ENCODE measurements at regions not wholly inside any gene's neighbourhood (a gene's known extent, or its start where the extent isn't known, plus 50 kb on each side); places are given as distances from the start of the nearest gene placed in this dataset.

- H3K27me3 Mint-ChIP-seq = peaks cover 13% of the 10 kb centered on the region
- intact Hi-C loops (cut with DNase I, micrococcal nuclease) = loop anchor here in 1 of 2 experiments (10.0 kb wide), 1 partner anchor 55 kb away; no protein-coding TSS in a partner anchor
- DNase-seq (no peak), ATAC-seq (ENCODE audit: poor library complexity) (no peak)
- no peaks in the 10 kb centered on the region for H3K4me1 Mint-ChIP-seq (ENCODE audit: low read depth)
- H3K36me3 Mint-ChIP-seq (ENCODE audit: low read depth) = no peaks in the 10 kb centered on the region
- H3K27ac Mint-ChIP-seq = no peak overlapping the region
- Histone ChIP-seq H3K27me3 (ENCODE audit: control insufficient read depth in 1 of 2, insufficient read depth in 2 of 2, low read length in 2 of 2) (no peaks in the 10 kb centered on the region), H3K27ac (ENCODE audit: low read depth in 1 of 2, low read length in 2 of 2) (no peak overlapping the region), H3K36me3 (ENCODE audit: insufficient read depth, low read length) (no peaks in the 10 kb centered on the region), H3K9me3 (ENCODE audit: control insufficient read depth in 1 of 2, insufficient read depth in 1 of 2, low read length in 2 of 2) (no peaks in the 10 kb centered on the region), H3K4me3 (ENCODE audit: low read length) (no peak overlapping the region), H3K4me1 (ENCODE audit: insufficient read depth, low read length) (no peaks in the 10 kb centered on the region)
- ChIA-PET CTCF (no interaction called here), POLR2A (no interaction called here)
- no peak overlapping the region for H3K4me3 Mint-ChIP-seq
- H3K9me3 Mint-ChIP-seq = no peaks in the 10 kb centered on the region
- TF ChIP-seq CTCF (IDR thresholded peaks at IDR 0.05) = no peak
Observed at GRCh38 chr21:38039841-38040240, 123.6 kb upstream of the KCNJ6 start.

GRCh38 chr21:38041493-38041892, 125.2 kb upstream of the KCNJ6 start:
- POLR2A ChIA-PET = no interaction called here
- CTCF ChIA-PET = no interaction called here
- Histone ChIP-seq H3K4me3 (ENCODE audit: low read length) (no peak overlapping the region), H3K27me3 (ENCODE audit: control insufficient read depth in 1 of 2, insufficient read depth in 2 of 2, low read length in 2 of 2) (no peaks in the 10 kb centered on the region), H3K36me3 (ENCODE audit: insufficient read depth, low read length) (no peaks in the 10 kb centered on the region), H3K9me3 (ENCODE audit: control insufficient read depth in 1 of 2, insufficient read depth in 1 of 2, low read length in 2 of 2) (no peaks in the 10 kb centered on the region), H3K4me1 (ENCODE audit: insufficient read depth, low read length) (no peaks in the 10 kb centered on the region), H3K27ac (ENCODE audit: low read depth in 1 of 2, low read length in 2 of 2) (no peak overlapping the region)
- Mint-ChIP-seq H3K4me1 (ENCODE audit: low read depth) (no peaks in the 10 kb centered on the region), H3K9me3 (no peaks in the 10 kb centered on the region), H3K36me3 (ENCODE audit: low read depth) (no peaks in the 10 kb centered on the region), H3K27ac (no peak overlapping the region), H3K27me3 (peaks cover 18% of the 10 kb centered on the region), H3K4me3 (no peak overlapping the region)
- intact Hi-C loops (cut with DNase I, micrococcal nuclease) = no loop called here
- no peak for DNase-seq
- TF ChIP-seq CTCF (IDR thresholded peaks at IDR 0.05) = no peak
- ATAC-seq (ENCODE audit: poor library complexity) = no peak

GRCh38 chr21:38042246-38042645, 126.0 kb upstream of the KCNJ6 start:
- H3K4me3 Mint-ChIP-seq = no peak overlapping the region
- H3K9me3 ChIP-seq (ENCODE audit: control insufficient read depth in 1 of 2, insufficient read depth in 1 of 2, low read length in 2 of 2) = no peaks in the 10 kb centered on the region
- H3K36me3 ChIP-seq (ENCODE audit: insufficient read depth, low read length) = no peaks in the 10 kb centered on the region
- TF ChIP-seq CTCF (IDR thresholded peaks at IDR 0.05) = no peak
- no peak overlapping the region for H3K27ac Mint-ChIP-seq
- ChIA-PET CTCF (no interaction called here), POLR2A (no interaction called here)
- H3K9me3 Mint-ChIP-seq = no peaks in the 10 kb centered on the region
- H3K27me3 Mint-ChIP-seq = peaks cover 19% of the 10 kb centered on the region
- no peaks in the 10 kb centered on the region for H3K36me3 Mint-ChIP-seq (ENCODE audit: low read depth)
- no peaks in the 10 kb centered on the region for H3K4me1 Mint-ChIP-seq (ENCODE audit: low read depth)
- no peaks in the 10 kb centered on the region for H3K4me1 ChIP-seq (ENCODE audit: insufficient read depth, low read length)
- H3K27ac ChIP-seq (ENCODE audit: low read depth in 1 of 2, low read length in 2 of 2) = no peak overlapping the region
- no peak for ATAC-seq (ENCODE audit: poor library complexity)
- no peak overlapping the region for H3K4me3 ChIP-seq (ENCODE audit: low read length)
- H3K27me3 ChIP-seq (ENCODE audit: control insufficient read depth in 1 of 2, insufficient read depth in 2 of 2, low read length in 2 of 2) = no peaks in the 10 kb centered on the region
- DNase-seq = no peak
- intact Hi-C loops (cut with DNase I, micrococcal nuclease) = no loop called here

All from CD4-positive, alpha-beta T cell (primary cell).